Hepatocyte (in vitro differentiated cells): ENCODE measurements at regions not wholly inside any gene's neighbourhood (a gene's known extent, or its start where the extent isn't known, plus 50 kb on each side); places are given as distances from the start of the nearest gene placed in this dataset.

Source experiments
- DNase-seq: peaks from one replicate; pipeline ENCODE4 v3.0.0-alpha.2; 2016; ENCODE audit warnings: low spot score
- H2AFZ ChIP-seq: fragments of 200-600 bp; sonication (generic); 2 replicates; pipeline ENCODE4 v1.6.0; 2016; ENCODE audit warnings: antibody characterized with exemption, mild to moderate bottlenecking
- H3K27ac ChIP-seq: fragments of 200-600 bp; sonication (generic); 2 replicates; pipeline ENCODE4 v1.5.1; 2016; ENCODE audit warnings: mild to moderate bottlenecking
- H3K27me3 ChIP-seq: fragments of 200-600 bp; sonication (generic); 2 replicates; pipeline ENCODE4 v1.6.1; 2016
- H3K36me3 ChIP-seq: fragments of 200-600 bp; sonication (generic); replicated peaks from 2 replicates; pipeline ENCODE4 v1.5.1; 2016; ENCODE audit warnings: low read depth; ENCODE audit not compliant: insufficient read depth
- H3K4me1 ChIP-seq: fragments of 200-600 bp; sonication (generic); 2 replicates; pipeline ENCODE4 v1.5.1; 2016; ENCODE audit warnings: mild to moderate bottlenecking, moderate library complexity; ENCODE audit not compliant: insufficient read depth
- H3K4me2 ChIP-seq: fragments of 200-600 bp; sonication (generic); 2 replicates; pipeline ENCODE4 v1.6.0; 2016
- H3K4me3 ChIP-seq: fragments of 200-600 bp; sonication (generic); 2 replicates; pipeline ENCODE4 v1.5.1; 2016; ENCODE audit warnings: mild to moderate bottlenecking
- H3K79me2 ChIP-seq: fragments of 200-600 bp; sonication (generic); 2 replicates; pipeline ENCODE4 v1.6.0; 2017; ENCODE audit warnings: mild to moderate bottlenecking
- H3K9me2 ChIP-seq: fragments of 200-600 bp; sonication (generic); replicated peaks from 2 replicates; pipeline ENCODE4 v1.6.0; 2017; ENCODE audit warnings: mild to moderate bottlenecking; ENCODE audit not compliant: insufficient read depth
- H3K9me3 ChIP-seq: fragments of 200-600 bp; sonication (generic); 2 replicates; pipeline ENCODE4 v1.5.1; 2016; ENCODE audit warnings: low read depth, mild to moderate bottlenecking
- H4K20me1 ChIP-seq: fragments of 200-600 bp; sonication (generic); 2 replicates; pipeline ENCODE4 v1.6.0; 2016; ENCODE audit warnings: mild to moderate bottlenecking; ENCODE audit not compliant: insufficient read depth, poor library complexity, severe bottlenecking
- EZH2 ChIP-seq: fragments of 200-600 bp; sonication (generic); IDR thresholded peaks from 2 replicates; pipeline ENCODE4 v1.6.1; 2016; ENCODE audit warnings: antibody characterized with exemption, mild to moderate bottlenecking, borderline replicate concordance
- EZH2phosphoT487 ChIP-seq: fragments of 200-600 bp; sonication (generic); IDR thresholded peaks from one replicate; pipeline ENCODE4 v1.6.1; 2018; ENCODE audit warnings: antibody characterized with exemption, mild to moderate bottlenecking, low read depth, moderate library complexity; ENCODE audit not compliant: unreplicated experiment, severe bottlenecking
- WGBS: methylation state at CpG from one replicate; pipeline ENCODE4 v1.1.6; 2016; ENCODE audit warnings: low lambda C conversion rate; ENCODE audit errors: missing lambda C conversion rate; 5-methylcytosine and 5-hydroxymethylcytosine counted together
- TF ChIP-seq, protein P1 (sequence below): fragments of 200-600 bp; sonication (generic); IDR thresholded peaks from 2 replicates; pipeline ENCODE4 v1.5.1; 2016; ENCODE audit warnings: antibody characterized with exemption, mild to moderate bottlenecking; ENCODE audit not compliant: poor library complexity

DNA sequence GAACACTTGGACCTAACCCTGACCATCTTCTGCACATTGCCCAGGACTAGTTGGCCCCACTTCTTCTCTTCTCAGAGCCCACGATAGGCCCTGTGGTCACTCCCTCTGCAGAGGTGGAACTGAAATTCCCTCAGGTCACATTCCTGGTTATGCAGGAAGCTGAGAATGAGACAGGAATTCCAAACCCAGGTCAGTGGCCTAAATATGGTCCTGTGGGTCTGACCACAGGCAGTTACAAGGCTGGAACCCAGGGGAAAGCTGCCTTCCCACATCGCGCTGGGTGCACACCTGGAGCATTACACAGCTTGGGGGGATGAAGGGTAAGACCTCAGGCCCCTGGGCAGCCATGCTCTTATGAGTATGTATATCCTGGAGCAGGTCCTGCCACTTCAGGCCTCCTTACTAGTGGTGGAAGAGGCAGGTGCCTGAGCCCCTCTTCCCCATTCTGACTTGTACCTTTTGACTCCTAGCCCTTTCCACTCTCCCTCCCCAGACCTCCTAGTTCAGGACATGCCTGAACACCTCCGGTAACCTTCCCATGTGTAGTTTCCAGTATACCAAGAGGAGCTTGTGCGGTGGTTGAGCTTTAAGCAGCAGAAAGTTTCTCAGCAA lies 173.5 kb downstream of the ASMT start:
- Histone ChIP-seq H3K27ac (no peak overlapping the region), H3K4me3 (no peak overlapping the region), H2AFZ (no peak overlapping the region), H3K36me3 (no peaks in the 10 kb centered on the region), H4K20me1 (no peaks in the 10 kb centered on the region), H3K9me2 (no peaks in the 10 kb centered on the region), H3K4me2 (no peak overlapping the region), H3K9me3 (no peaks in the 10 kb centered on the region), H3K4me1 (no peaks in the 10 kb centered on the region), H3K27me3 (no peaks in the 10 kb centered on the region), H3K79me2 (no peaks in the 10 kb centered on the region)
- TF ChIP-seq, protein P1, sequence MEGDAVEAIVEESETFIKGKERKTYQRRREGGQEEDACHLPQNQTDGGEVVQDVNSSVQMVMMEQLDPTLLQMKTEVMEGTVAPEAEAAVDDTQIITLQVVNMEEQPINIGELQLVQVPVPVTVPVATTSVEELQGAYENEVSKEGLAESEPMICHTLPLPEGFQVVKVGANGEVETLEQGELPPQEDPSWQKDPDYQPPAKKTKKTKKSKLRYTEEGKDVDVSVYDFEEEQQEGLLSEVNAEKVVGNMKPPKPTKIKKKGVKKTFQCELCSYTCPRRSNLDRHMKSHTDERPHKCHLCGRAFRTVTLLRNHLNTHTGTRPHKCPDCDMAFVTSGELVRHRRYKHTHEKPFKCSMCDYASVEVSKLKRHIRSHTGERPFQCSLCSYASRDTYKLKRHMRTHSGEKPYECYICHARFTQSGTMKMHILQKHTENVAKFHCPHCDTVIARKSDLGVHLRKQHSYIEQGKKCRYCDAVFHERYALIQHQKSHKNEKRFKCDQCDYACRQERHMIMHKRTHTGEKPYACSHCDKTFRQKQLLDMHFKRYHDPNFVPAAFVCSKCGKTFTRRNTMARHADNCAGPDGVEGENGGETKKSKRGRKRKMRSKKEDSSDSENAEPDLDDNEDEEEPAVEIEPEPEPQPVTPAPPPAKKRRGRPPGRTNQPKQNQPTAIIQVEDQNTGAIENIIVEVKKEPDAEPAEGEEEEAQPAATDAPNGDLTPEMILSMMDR = no peak
- TF ChIP-seq EZH2phosphoT487 (no peak), EZH2 (no peak)
- DNase-seq = no peak
- WGBS = 95% methylated on average over 5 of the region's 5 CpGs

DNA sequence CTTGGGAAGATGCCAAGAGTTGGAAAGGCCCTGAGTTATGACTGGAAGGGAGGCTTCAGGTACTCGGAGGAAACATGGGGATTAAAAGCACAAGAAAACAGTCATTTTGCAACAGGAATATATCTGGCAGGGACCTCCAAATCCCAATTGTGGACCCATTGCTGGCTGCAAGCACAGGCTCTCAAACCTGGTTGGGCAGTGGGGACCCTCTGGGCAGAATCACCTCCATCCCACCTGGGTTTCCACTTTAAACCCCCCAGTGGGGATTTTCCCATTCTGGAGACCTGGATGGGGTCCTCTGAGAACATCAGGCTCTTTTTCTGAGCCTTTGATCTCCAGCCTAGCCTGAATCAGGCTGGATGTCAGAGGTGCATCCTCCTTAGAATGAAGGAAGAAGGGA lies 177.8 kb downstream of the ASMT start:
- H3K27me3 ChIP-seq = no peaks in the 10 kb centered on the region
- no peaks in the 10 kb centered on the region for H3K79me2 ChIP-seq
- TF ChIP-seq, protein P1 = no peak
- TF ChIP-seq EZH2phosphoT487 (no peak), EZH2 (no peak)
- no peak overlapping the region for H2AFZ ChIP-seq
- DNase-seq = no peak
- no peak overlapping the region for H3K27ac ChIP-seq
- no peaks in the 10 kb centered on the region for H3K36me3 ChIP-seq
- H4K20me1 ChIP-seq = no peaks in the 10 kb centered on the region
- H3K4me2 ChIP-seq = no peak overlapping the region
- no peak overlapping the region for H3K4me3 ChIP-seq
- H3K4me1 ChIP-seq = no peaks in the 10 kb centered on the region
- 100% methylated on average over 1 of the region's 1 CpG for WGBS
- no peaks in the 10 kb centered on the region for H3K9me3 ChIP-seq
- H3K9me2 ChIP-seq = no peaks in the 10 kb centered on the region

DNA sequence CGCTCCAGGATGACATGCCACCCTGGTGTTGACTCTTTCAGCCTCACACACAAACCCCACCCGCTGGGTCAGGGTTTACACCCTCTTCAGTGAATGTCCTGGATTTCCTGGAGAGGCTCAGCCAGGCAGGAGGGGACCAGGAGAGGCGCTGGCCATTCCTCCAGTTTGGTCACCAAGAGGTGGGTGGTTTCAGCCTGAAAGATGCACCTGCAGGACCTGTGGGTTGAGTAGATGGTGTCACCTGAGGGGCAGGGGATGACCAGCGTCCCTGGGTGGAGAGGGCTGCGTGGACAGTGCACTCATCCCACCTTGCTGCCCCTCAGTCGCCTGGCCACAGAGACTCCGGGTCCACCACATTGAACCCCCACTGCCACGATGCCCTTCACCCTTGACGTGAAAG lies 179.7 kb downstream of the ASMT start:
- Histone ChIP-seq H3K27me3 (no peaks in the 10 kb centered on the region), H2AFZ (no peak overlapping the region), H3K36me3 (no peaks in the 10 kb centered on the region), H4K20me1 (no peaks in the 10 kb centered on the region), H3K27ac (no peak overlapping the region), H3K4me1 (no peaks in the 10 kb centered on the region), H3K79me2 (no peaks in the 10 kb centered on the region), H3K9me2 (no peaks in the 10 kb centered on the region), H3K4me2 (no peak overlapping the region), H3K9me3 (no peaks in the 10 kb centered on the region), H3K4me3 (no peak overlapping the region)
- TF ChIP-seq, protein P1 = no peak
- TF ChIP-seq EZH2 (no peak), EZH2phosphoT487 (no peak)
- no peak for DNase-seq
- 85% methylated on average over 9 of the region's 9 CpGs for WGBS
